Suprapubic skin (tissue), 4 donors: ENCODE measurements at regions not wholly inside any gene's neighbourhood (a gene's known extent, or its start where the extent isn't known, plus 50 kb on each side); places are given as distances from the start of the nearest gene placed in this dataset.

Source experiments
- EP300 ChIP-seq: sonication (generic); formaldehyde crosslinking; IDR thresholded peaks from one replicate; pipeline ENCODE4 v1.6.1; 2017; ENCODE audit warnings: antibody characterized with exemption
- POLR2A ChIP-seq, 2 donors: fragments of 450-650 bp; IDR thresholded peaks; one replicate each; pipeline ENCODE4 v1.6.1; 2017; ENCODE audit warnings: antibody characterized with exemption in 2 of 2, mild to moderate bottlenecking in 2 of 2, moderate library complexity in 2 of 2
- POLR2AphosphoS5 ChIP-seq, 3 donors: sonication (generic); formaldehyde crosslinking; IDR thresholded peaks; one replicate each; pipeline ENCODE4 v1.6.1; 2017; ENCODE audit warnings: antibody characterized with exemption in 3 of 3
- TF ChIP-seq, protein P1 (sequence below), 2 donors: fragments of 200-600 bp in 1 of 2; fragments of 450-650 bp in 1 of 2; sonication (generic) in 1 of 2; IDR thresholded peaks; one replicate each; pipeline ENCODE4 v1.5.1; 2016 to 2019; ENCODE audit warnings: antibody characterized with exemption in 2 of 2, mild to moderate bottlenecking in 1 of 2, moderate library complexity in 1 of 2

DNA sequence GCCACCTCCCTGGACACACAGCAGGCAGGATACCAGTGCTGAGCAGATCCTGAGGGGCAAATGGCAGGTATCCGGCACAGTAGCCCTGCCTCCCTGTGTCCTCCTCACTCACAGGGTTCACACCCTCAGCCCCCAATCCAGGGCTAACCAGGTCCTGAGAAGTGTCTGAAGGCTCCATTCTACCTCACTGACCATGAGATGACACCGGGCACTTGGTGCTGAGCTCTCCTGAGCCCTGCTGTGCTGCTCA is 115.4 kb upstream of the ATP2B2 start:
- TF ChIP-seq, protein P1, sequence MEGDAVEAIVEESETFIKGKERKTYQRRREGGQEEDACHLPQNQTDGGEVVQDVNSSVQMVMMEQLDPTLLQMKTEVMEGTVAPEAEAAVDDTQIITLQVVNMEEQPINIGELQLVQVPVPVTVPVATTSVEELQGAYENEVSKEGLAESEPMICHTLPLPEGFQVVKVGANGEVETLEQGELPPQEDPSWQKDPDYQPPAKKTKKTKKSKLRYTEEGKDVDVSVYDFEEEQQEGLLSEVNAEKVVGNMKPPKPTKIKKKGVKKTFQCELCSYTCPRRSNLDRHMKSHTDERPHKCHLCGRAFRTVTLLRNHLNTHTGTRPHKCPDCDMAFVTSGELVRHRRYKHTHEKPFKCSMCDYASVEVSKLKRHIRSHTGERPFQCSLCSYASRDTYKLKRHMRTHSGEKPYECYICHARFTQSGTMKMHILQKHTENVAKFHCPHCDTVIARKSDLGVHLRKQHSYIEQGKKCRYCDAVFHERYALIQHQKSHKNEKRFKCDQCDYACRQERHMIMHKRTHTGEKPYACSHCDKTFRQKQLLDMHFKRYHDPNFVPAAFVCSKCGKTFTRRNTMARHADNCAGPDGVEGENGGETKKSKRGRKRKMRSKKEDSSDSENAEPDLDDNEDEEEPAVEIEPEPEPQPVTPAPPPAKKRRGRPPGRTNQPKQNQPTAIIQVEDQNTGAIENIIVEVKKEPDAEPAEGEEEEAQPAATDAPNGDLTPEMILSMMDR (IDR thresholded peaks at IDR 0.05): no peak
- TF ChIP-seq POLR2A (IDR thresholded peaks at IDR 0.05) (no peak), EP300 (no peak), POLR2AphosphoS5 (IDR thresholded peaks at IDR 0.05) (no peak)
